Skeletal muscle satellite cell (primary cell): ENCODE measurements at regions not wholly inside any gene's neighbourhood (a gene's known extent, or its start where the extent isn't known, plus 50 kb on each side); places are given as distances from the start of the nearest gene placed in this dataset.

Experiments
- H3K27me3 ChIP-seq: 2 replicates; pipeline ENCODE4 v1.7.0; 2013; ENCODE audit warnings: low read length; ENCODE audit not compliant: control insufficient read depth, insufficient read depth
- H3K36me3 ChIP-seq: 2 replicates; pipeline ENCODE4 v1.7.0; 2013; ENCODE audit warnings: mild to moderate bottlenecking, control low read depth, low read length; ENCODE audit not compliant: insufficient read depth
- H3K4me1 ChIP-seq: 2 replicates; pipeline ENCODE4 v1.7.0; 2013; ENCODE audit warnings: low read length; ENCODE audit not compliant: control insufficient read depth, insufficient read depth
- H3K4me2 ChIP-seq: 2 replicates; pipeline ENCODE4 v1.7.0; 2013; ENCODE audit warnings: mild to moderate bottlenecking, low read length
- H3K4me3 ChIP-seq: 2 replicates; pipeline ENCODE4 v1.7.0; 2013; ENCODE audit warnings: low read length
- H3K9ac ChIP-seq: 2 replicates; pipeline ENCODE4 v1.7.0; 2013; ENCODE audit warnings: mild to moderate bottlenecking, low read depth, low read length, moderate library complexity
- H3K9me3 ChIP-seq: replicated peaks from 2 replicates; pipeline ENCODE4 v1.7.0; 2013; ENCODE audit warnings: mild to moderate bottlenecking, control low read depth, low read length

DNA sequence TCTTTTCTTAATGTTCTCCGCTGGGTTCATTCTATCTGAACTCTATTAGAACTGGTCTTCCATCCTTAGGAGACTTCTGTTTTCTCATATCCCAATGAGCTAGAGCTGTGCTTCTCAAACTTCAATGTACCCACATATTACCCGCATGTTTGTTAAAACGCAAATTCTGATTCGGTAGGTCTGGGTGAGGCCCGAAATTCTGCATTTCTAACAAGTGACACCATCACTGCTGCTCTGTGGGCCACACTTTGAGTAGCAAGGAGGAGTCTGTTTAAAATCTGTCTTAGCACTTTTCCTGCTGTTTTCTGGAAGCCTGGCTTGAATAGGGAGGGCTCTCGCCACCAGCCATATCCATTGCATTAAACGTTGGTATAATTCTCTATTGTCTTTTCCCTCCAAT is 151.9 kb upstream of the CLINT1 start:
- H3K4me3 ChIP-seq, result no peak overlapping the region
- no peaks in the 10 kb centered on the region for H3K4me1 ChIP-seq
- H3K36me3 ChIP-seq, result no peaks in the 10 kb centered on the region
- H3K9me3 ChIP-seq, result no peaks in the 10 kb centered on the region
- peaks cover 29% of the 10 kb centered on the region for H3K27me3 ChIP-seq
- no peak overlapping the region for H3K4me2 ChIP-seq
- H3K9ac ChIP-seq, result no peak overlapping the region

DNA sequence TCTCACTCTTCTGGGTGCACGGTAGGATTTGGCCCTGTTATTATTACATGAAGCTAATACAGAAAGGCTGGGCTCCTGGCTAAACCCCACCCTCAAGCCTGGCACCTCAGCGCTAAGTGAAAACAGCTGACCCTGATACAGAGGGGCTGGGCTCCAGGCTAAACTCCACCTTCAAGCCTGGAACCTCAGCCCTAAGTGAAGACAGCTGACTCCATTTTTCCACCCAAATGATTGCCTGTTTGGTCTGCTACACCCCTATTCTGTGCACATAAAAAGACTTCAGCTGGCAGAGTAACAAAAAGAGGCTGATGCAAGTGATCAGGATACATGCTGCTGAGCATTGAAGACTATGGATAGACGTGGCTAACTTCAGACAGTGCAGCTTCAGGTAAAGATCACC is 148.4 kb upstream of the CLINT1 start:
- Histone ChIP-seq H3K4me2 (no peak overlapping the region), H3K4me3 (no peak overlapping the region)

DNA sequence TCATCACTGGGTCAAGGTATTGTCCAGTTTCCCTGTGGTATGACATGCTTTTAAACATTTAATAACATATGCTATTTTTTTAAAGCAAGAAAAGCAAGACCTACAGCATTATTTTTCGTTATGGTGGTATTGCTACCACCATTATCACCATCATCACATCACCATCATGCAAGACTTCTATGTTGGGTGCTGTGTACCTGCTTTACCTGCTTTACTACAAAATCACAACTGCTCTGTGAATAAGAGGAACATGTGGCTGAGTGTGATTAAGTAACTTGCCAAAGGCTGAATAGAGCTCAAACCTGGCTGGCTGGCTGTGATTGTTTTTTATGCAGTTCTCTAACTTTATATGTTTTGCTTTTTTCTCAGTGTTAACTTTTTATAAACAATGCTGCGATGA is 140.8 kb upstream of the CLINT1 start:
- no peaks in the 10 kb centered on the region for H3K9me3 ChIP-seq
- peaks cover 5% of the 10 kb centered on the region for H3K4me1 ChIP-seq
- H3K27me3 ChIP-seq, result no peaks in the 10 kb centered on the region
- no peak overlapping the region for H3K4me2 ChIP-seq
- H3K36me3 ChIP-seq, result no peaks in the 10 kb centered on the region
- H3K4me3 ChIP-seq, result no peak overlapping the region
- no peak overlapping the region for H3K9ac ChIP-seq

More for the DNA sequence above, 148.4 kb upstream of the CLINT1 start:
- no peaks in the 10 kb centered on the region for H3K36me3 ChIP-seq
- no peaks in the 10 kb centered on the region for H3K4me1 ChIP-seq
- no peaks in the 10 kb centered on the region for H3K9me3 ChIP-seq
- peaks cover 13% of the 10 kb centered on the region for H3K27me3 ChIP-seq
- H3K9ac ChIP-seq, result no peak overlapping the region

DNA sequence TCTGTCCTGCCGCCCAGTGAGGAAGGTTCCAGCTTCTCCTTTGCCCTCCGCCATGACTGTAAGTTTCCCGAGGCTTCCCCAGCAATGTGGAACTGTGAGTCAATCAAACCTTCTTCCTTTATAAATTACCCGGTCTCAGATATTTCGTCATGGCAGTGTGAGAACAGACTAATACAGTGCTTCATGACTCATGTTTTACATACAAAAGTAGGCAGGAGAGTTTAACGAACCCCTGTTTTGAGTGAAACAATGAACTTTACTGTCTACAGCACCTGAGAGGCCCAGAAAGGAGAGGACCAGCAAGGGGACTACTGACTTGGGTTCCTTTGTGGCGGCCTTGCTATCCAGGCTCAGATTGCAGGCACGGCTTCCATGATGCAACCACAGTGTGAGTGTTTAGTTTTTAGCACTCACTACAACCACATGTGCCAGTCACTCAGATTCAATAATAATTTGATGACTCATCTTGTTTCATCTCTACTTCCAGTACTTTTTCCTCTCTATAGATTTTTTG is 139.1 kb upstream of the CLINT1 start:
- H3K9me3 ChIP-seq, result no peaks in the 10 kb centered on the region
- H3K36me3 ChIP-seq, result no peaks in the 10 kb centered on the region
- no peak overlapping the region for H3K4me3 ChIP-seq
- H3K27me3 ChIP-seq, result no peaks in the 10 kb centered on the region
- no peak overlapping the region for H3K9ac ChIP-seq
- peaks cover 5% of the 10 kb centered on the region for H3K4me1 ChIP-seq
- peak overlapping the region; percentile 52 for H3K4me2 ChIP-seq

DNA sequence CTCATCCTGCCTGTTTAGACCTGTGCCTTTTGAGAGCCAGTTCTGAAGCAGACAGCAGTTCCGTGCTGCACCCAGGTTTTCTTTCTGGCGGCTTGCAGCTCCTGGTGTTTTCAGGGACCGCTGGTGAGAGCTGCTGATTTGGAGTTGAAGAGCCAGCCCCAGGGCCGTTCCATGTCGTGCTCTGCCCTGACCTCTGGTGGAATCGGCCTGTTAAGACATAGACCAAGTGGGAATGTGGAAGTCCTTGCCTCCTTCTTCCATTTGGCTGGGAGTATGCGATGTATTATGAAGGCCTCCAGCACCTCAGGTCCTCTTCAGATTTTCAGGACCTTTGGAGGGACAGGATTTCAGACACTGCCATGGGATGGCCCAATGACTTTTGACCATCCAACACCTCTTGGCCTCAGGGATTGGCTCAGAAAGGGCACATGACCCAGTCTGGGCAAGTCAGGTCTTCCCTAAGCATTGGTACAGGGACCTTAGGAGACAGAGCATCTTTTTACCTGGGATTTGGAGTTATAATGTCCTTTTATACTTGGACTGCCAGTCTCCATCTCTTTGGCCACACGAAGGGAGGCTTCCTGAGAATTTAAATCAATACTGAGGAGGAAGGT is 136.1 kb upstream of the CLINT1 start:
- peaks cover 5% of the 10 kb centered on the region for H3K4me1 ChIP-seq
- peak overlapping the region; percentile 48 for H3K4me2 ChIP-seq
- no peak overlapping the region for H3K4me3 ChIP-seq
- H3K36me3 ChIP-seq, result no peaks in the 10 kb centered on the region
- no peaks in the 10 kb centered on the region for H3K9me3 ChIP-seq
- H3K9ac ChIP-seq, result no peak overlapping the region
- no peaks in the 10 kb centered on the region for H3K27me3 ChIP-seq

DNA sequence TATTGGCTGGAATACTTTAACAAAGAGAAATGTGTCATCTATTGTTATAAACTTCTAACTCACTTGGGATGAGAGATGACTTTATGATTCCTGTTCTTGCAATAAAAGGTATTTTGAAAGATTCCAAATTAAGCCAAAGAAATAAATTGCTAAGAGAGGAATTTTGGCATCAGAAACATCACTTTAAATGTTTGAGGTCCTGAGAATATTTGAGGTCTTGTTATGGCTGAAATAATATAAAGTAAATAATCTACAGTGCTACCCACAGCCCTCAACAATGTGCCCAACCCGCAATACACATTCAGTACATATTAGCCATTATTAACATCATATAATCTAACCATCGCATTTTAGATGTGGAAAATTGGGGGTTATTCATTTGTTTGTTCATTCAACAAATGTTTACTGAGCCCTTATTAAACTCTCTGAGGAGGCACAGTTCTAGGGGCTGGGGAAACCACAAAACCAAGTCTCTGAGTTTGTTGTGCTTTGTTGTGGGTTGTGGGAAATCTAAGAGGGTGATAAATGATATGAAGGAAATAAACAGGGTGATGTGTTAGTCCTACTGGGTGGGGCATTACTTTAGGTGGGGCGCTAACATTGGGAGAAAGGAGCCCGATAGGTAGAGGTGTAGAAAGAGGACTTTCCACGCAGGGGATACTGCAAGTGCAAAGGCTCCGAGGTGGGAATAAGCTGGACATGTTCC is 135.2 kb upstream of the CLINT1 start:
- H3K4me2 ChIP-seq, result no peak overlapping the region
- H3K9ac ChIP-seq, result no peak overlapping the region
- no peaks in the 10 kb centered on the region for H3K9me3 ChIP-seq
- H3K4me3 ChIP-seq, result no peak overlapping the region
- H3K4me1 ChIP-seq, result peaks cover 5% of the 10 kb centered on the region
- H3K36me3 ChIP-seq, result no peaks in the 10 kb centered on the region
- peaks cover 3% of the 10 kb centered on the region for H3K27me3 ChIP-seq

DNA sequence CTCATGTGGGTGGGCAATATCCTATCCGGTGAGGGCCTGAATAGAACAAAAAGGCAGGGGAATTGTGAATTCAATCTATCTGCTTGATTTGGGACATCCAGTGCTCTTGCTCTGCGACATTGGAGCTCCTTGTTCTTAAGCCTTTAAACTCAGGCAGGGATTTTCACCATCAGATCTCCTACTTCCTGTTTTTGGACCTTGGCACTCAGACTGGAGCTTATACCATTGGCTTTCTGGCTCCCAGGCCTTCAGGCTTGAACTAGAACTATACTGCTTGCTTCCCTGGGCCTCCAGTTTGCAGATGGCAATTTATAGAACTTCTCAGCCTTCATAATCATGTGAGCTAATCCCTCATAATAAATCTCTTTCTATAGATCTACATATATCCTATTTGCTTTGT is 134.3 kb upstream of the CLINT1 start:
- H3K9me3 ChIP-seq, result no peaks in the 10 kb centered on the region
- H3K4me1 ChIP-seq, result peaks cover 3% of the 10 kb centered on the region
- no peak overlapping the region for H3K4me3 ChIP-seq
- H3K27me3 ChIP-seq, result peaks cover 3% of the 10 kb centered on the region
- H3K4me2 ChIP-seq, result no peak overlapping the region
- no peaks in the 10 kb centered on the region for H3K36me3 ChIP-seq
- no peak overlapping the region for H3K9ac ChIP-seq

DNA sequence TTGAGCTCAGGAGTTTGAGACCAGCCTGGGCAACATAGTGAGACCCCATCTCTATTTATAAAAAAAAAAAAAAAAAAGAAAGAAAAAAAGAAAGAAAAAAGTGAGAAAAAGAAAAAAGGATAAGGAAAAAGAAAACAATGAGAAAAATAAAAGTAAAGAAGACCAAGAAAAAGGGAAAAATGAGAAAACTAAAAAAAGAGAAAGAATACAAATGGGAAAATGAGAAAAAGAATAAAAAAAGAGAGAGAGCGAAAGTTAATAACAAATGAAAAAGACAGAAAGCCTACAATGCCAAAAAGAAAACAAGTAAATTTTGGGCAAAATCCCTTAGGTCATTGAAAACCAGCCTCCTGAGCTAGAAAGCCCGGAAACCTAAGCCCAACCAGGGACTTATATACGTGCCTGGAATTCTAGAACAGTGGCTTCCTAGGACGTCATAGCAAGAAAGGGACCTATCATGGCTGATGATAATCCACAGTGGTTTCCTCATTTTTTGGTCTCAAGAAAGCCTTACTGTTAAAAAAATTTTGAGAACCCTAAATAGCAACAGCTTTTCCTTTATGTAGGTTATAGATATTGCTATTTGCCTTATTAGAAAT is 131.7 kb upstream of the CLINT1 start:
- Histone ChIP-seq H3K4me2 (no peak overlapping the region), H3K9me3 (no peaks in the 10 kb centered on the region), H3K4me1 (no peaks in the 10 kb centered on the region), H3K27me3 (peaks cover 3% of the 10 kb centered on the region), H3K4me3 (no peak overlapping the region), H3K9ac (no peak overlapping the region), H3K36me3 (no peaks in the 10 kb centered on the region)

DNA sequence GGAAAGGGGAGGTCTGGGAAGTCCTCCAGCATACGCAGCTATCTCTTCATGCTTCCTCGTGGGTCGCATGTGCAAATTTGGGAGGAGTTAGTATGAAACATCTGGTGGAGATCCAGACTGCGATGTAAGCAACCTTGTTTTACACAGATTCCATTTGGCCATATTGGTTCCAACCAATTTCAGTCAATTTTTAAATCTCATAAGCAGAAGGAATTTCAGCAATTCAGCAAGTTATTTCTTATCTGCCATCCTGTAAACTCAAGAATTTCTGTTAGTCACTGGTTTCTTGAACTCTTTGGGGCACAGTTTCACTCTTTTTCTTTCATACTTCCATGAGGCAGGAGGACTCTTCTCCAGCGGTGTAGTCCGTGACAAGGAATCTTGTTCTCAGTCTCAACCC is 130.4 kb upstream of the CLINT1 start:
- Histone ChIP-seq H3K9ac (no peak overlapping the region), H3K27me3 (peaks cover 3% of the 10 kb centered on the region), H3K36me3 (no peaks in the 10 kb centered on the region), H3K4me1 (no peaks in the 10 kb centered on the region), H3K9me3 (no peaks in the 10 kb centered on the region), H3K4me3 (no peak overlapping the region), H3K4me2 (no peak overlapping the region)

DNA sequence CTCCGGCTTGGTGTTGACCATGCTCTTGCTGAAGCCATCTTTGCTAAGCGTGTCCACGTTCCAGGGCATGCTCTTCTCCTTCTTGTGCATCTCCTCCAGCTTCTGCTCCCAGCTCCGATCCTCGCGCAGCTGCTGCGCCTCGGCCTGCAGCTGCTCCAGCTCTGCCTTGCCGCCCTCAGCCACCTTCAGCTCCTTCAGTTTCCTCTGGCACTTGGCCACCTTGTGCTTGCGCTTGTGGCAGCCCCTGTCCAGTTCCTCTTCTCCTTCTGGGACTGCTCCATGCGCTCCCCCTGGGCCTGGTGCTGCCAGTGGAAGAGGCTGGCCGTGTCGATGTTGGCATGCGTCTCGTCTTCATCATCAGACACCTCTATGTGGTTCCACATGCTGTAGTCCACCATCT is 128.3 kb upstream of the CLINT1 start:
- Histone ChIP-seq H3K4me1 (no peaks in the 10 kb centered on the region), H3K4me3 (no peak overlapping the region), H3K9ac (no peak overlapping the region), H3K9me3 (no peaks in the 10 kb centered on the region), H3K27me3 (peaks cover 3% of the 10 kb centered on the region), H3K4me2 (no peak overlapping the region), H3K36me3 (no peaks in the 10 kb centered on the region)

DNA sequence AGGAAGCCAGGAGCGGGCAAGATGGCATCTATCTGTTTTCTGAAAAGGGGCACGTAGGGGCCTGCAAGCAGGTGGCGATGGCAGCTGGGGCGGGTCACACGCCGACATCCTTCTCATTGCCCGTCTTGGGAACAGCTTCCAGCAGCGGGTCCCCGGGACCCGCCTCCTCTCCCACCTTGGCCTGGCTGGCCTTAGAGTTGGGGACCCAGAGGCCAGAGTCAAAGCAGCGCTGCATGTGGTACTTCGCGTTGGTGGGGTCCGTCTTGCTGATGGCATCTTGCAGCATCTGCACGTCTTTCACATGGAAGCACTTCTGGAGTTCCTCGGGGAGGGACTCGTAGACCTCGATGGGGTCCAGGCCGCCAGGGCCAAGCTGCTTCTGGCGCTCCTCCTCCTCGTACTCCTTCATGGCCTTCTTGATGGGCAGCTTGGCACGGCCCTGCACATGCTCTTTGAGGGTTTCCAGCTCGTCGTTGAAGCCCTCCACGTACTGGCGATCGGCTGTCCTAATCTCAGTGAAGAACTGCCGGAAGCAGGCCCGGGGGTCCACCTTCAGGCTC is 127.6 kb upstream of the CLINT1 start:
- Histone ChIP-seq H3K9me3 (no peaks in the 10 kb centered on the region), H3K4me3 (no peak overlapping the region), H3K9ac (no peak overlapping the region), H3K4me1 (no peaks in the 10 kb centered on the region), H3K27me3 (peaks cover 3% of the 10 kb centered on the region), H3K36me3 (no peaks in the 10 kb centered on the region), H3K4me2 (no peak overlapping the region)
